ENCODE measurements at regions not wholly inside any gene's neighbourhood (a gene's known extent, or its start where the extent isn't known, plus 50 kb on each side); places are given as distances from the start of the nearest gene placed in this dataset.
"Not testable (repeated sequence)": the region's sequence is repeated elsewhere in the genome, so short reads cannot be mapped to it uniquely, and the experiment has no call there.

DNA sequence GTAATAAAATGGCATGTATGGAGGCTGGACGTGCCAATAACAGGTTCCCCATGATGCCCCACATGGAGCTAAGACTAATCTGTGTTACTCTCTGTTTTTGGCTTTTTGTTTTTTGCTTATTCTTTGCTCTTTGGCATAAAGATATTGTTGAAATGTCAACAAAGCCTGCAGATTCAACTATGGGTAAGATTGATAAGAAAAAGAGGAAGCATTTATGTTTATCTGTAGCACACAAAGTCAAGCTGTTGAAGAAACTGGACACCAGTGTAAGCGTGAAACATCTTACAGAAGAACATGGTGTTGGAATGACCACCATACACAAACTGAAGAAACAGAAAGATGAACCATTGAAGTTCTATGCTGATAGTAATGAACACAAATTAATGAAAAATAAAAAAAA is 402.7 kb downstream of the LTN1 start:
- no peaks in the 10 kb centered on the region for H3K9me3 ChIP-seq (ENCODE audit: control insufficient read depth, low read length)
- no peaks in the 10 kb centered on the region for H3K36me3 ChIP-seq (ENCODE audit: control insufficient read depth, insufficient read depth, low read length)
- no peak for DNase-seq
- no peak overlapping the region for H3K27ac ChIP-seq (ENCODE audit: insufficient read depth, low read length, poor library complexity, severe bottlenecking)
- H3K27me3 ChIP-seq (replicated peaks; ENCODE audit: control insufficient read depth, insufficient read depth, low read length, poor library complexity, severe bottlenecking) = no peaks in the 10 kb centered on the region
- H3K4me3 ChIP-seq (ENCODE audit: insufficient read depth, low read depth, low read length, poor library complexity, severe bottlenecking) = no peak overlapping the region
- H3K4me1 ChIP-seq (ENCODE audit: control insufficient read depth, insufficient read depth, low read length, poor library complexity, severe bottlenecking) = no peaks in the 10 kb centered on the region

GRCh38 chr21:28588997-28589396 is 403.7 kb downstream of the LTN1 start:
- H3K4me1 ChIP-seq (ENCODE audit: control insufficient read depth, insufficient read depth, low read length, poor library complexity, severe bottlenecking) = no peaks in the 10 kb centered on the region
- no peak for DNase-seq
- H3K36me3 ChIP-seq (ENCODE audit: control insufficient read depth, insufficient read depth, low read length) = no peaks in the 10 kb centered on the region
- H3K27me3 ChIP-seq (replicated peaks; ENCODE audit: control insufficient read depth, insufficient read depth, low read length, poor library complexity, severe bottlenecking) = no peaks in the 10 kb centered on the region
- H3K9me3 ChIP-seq (ENCODE audit: control insufficient read depth, low read length) = no peaks in the 10 kb centered on the region
- no peak overlapping the region for H3K4me3 ChIP-seq (ENCODE audit: insufficient read depth, low read depth, low read length, poor library complexity, severe bottlenecking)
- H3K27ac ChIP-seq (ENCODE audit: insufficient read depth, low read length, poor library complexity, severe bottlenecking) = no peak overlapping the region

- DNase-seq = no peak
- Histone ChIP-seq H3K27ac (ENCODE audit: insufficient read depth, low read length, poor library complexity, severe bottlenecking) (no peak overlapping the region), H3K9me3 (ENCODE audit: control insufficient read depth, low read length) (no peaks in the 10 kb centered on the region), H3K36me3 (ENCODE audit: control insufficient read depth, insufficient read depth, low read length) (no peaks in the 10 kb centered on the region), H3K4me1 (ENCODE audit: control insufficient read depth, insufficient read depth, low read length, poor library complexity, severe bottlenecking) (no peaks in the 10 kb centered on the region), H3K27me3 (replicated peaks; ENCODE audit: control insufficient read depth, insufficient read depth, low read length, poor library complexity, severe bottlenecking) (no peaks in the 10 kb centered on the region), H3K4me3 (ENCODE audit: insufficient read depth, low read depth, low read length, poor library complexity, severe bottlenecking) (no peak overlapping the region)
These were observed 404.9 kb downstream of the LTN1 start for GRCh38 chr21:28587748-28588147.

DNA sequence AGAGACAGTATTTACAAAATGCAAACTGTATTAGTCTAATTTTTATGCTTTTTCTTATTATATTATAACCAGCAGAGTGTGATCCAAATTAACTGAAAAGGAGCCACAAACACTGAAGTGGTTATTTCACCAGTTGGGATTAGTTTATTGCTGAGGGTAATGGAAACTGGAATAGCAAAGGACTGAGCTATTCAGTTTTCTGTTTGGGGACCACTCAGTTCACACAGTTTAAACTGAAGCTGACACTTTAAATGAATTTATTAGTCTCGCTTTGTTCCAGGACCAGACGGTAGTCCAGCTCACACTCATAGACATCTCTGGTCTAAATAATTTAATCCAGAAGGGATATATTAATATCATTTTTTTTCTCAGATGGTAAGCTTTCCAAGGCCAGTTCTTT is 410.7 kb downstream of the LTN1 start:
- Histone ChIP-seq H3K4me1 (ENCODE audit: control insufficient read depth, insufficient read depth, low read length, poor library complexity, severe bottlenecking) (no peaks in the 10 kb centered on the region), H3K36me3 (ENCODE audit: control insufficient read depth, insufficient read depth, low read length) (no peaks in the 10 kb centered on the region), H3K27me3 (replicated peaks; ENCODE audit: control insufficient read depth, insufficient read depth, low read length, poor library complexity, severe bottlenecking) (no peaks in the 10 kb centered on the region), H3K4me3 (ENCODE audit: insufficient read depth, low read depth, low read length, poor library complexity, severe bottlenecking) (no peak overlapping the region), H3K27ac (ENCODE audit: insufficient read depth, low read length, poor library complexity, severe bottlenecking) (no peak overlapping the region), H3K9me3 (ENCODE audit: control insufficient read depth, low read length) (no peaks in the 10 kb centered on the region)
- no peak for DNase-seq

DNA sequence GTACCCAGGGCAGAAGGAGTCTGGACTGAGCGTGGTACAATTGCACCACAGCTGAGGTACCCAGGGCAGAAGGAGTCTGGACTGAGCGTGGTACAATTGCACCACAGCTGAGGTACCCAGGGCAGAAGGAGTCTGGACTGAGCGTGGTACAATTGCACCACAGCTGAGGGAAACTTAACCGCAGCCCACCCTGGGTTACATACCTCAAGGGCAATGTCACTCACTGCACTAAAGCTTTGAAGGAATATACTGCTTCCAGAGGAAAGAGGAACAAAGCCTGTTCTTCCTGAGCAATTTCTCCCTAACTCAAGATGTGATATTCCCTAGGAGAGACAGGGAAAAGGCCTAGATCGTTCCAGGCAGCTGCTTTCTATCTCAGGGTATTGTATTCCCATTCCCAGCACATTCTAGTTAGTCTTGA is 411.4 kb downstream of the LTN1 start:
- not testable (repeated sequence) for H3K27me3 ChIP-seq (replicated peaks; ENCODE audit: control insufficient read depth, insufficient read depth, low read length, poor library complexity, severe bottlenecking); H3K9me3 ChIP-seq (ENCODE audit: control insufficient read depth, low read length); H3K36me3 ChIP-seq (ENCODE audit: control insufficient read depth, insufficient read depth, low read length); H3K4me1 ChIP-seq (ENCODE audit: control insufficient read depth, insufficient read depth, low read length, poor library complexity, severe bottlenecking); H3K27ac ChIP-seq (ENCODE audit: insufficient read depth, low read length, poor library complexity, severe bottlenecking); DNase-seq; H3K4me3 ChIP-seq (ENCODE audit: insufficient read depth, low read depth, low read length, poor library complexity, severe bottlenecking)

GRCh38 chr21:28580585-28580984 is 412.1 kb downstream of the LTN1 start:
- Histone ChIP-seq H3K9me3 (ENCODE audit: control insufficient read depth, low read length) (no peaks in the 10 kb centered on the region), H3K4me1 (ENCODE audit: control insufficient read depth, insufficient read depth, low read length, poor library complexity, severe bottlenecking) (no peaks in the 10 kb centered on the region), H3K4me3 (ENCODE audit: insufficient read depth, low read depth, low read length, poor library complexity, severe bottlenecking) (no peak overlapping the region), H3K36me3 (ENCODE audit: control insufficient read depth, insufficient read depth, low read length) (no peaks in the 10 kb centered on the region), H3K27me3 (replicated peaks; ENCODE audit: control insufficient read depth, insufficient read depth, low read length, poor library complexity, severe bottlenecking) (no peaks in the 10 kb centered on the region), H3K27ac (ENCODE audit: insufficient read depth, low read length, poor library complexity, severe bottlenecking) (no peak overlapping the region)
- DNase-seq = no peak

GRCh38 chr21:28579986-28580550 is 412.6 kb downstream of the LTN1 start:
- no peaks in the 10 kb centered on the region for H3K27me3 ChIP-seq (replicated peaks; ENCODE audit: control insufficient read depth, insufficient read depth, low read length, poor library complexity, severe bottlenecking)
- no peaks in the 10 kb centered on the region for H3K9me3 ChIP-seq (ENCODE audit: control insufficient read depth, low read length)
- H3K27ac ChIP-seq (ENCODE audit: insufficient read depth, low read length, poor library complexity, severe bottlenecking) = no peak overlapping the region
- no peak overlapping the region for H3K4me3 ChIP-seq (ENCODE audit: insufficient read depth, low read depth, low read length, poor library complexity, severe bottlenecking)
- H3K36me3 ChIP-seq (ENCODE audit: control insufficient read depth, insufficient read depth, low read length) = no peaks in the 10 kb centered on the region
- no peaks in the 10 kb centered on the region for H3K4me1 ChIP-seq (ENCODE audit: control insufficient read depth, insufficient read depth, low read length, poor library complexity, severe bottlenecking)
- DNase-seq = no peak

DNA sequence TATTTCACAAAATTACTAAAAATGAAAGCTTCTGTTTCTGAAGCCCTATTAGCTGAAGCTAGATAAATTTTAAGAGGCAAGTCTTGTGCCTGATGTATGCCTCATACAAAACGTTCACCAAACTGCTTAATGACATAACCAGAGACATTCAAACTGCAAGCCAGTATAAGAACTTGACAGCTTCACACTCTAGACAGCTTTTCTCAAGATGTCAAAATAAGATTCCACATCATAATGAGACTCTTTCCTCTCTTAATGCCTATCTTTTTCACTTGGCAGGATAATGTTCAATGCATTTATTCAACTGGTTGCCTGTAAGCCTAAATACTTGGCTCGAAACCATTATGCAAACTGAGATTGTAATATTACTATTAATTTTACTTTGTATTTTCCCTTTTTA is 424.0 kb downstream of the LTN1 start:
- Histone ChIP-seq H3K9me3 (ENCODE audit: control insufficient read depth, low read length) (no peaks in the 10 kb centered on the region), H3K27me3 (replicated peaks; ENCODE audit: control insufficient read depth, insufficient read depth, low read length, poor library complexity, severe bottlenecking) (no peaks in the 10 kb centered on the region), H3K27ac (ENCODE audit: insufficient read depth, low read length, poor library complexity, severe bottlenecking) (no peak overlapping the region), H3K4me3 (ENCODE audit: insufficient read depth, low read depth, low read length, poor library complexity, severe bottlenecking) (no peak overlapping the region), H3K36me3 (ENCODE audit: control insufficient read depth, insufficient read depth, low read length) (no peaks in the 10 kb centered on the region), H3K4me1 (ENCODE audit: control insufficient read depth, insufficient read depth, low read length, poor library complexity, severe bottlenecking) (no peaks in the 10 kb centered on the region)
- DNase-seq = no peak

DNA sequence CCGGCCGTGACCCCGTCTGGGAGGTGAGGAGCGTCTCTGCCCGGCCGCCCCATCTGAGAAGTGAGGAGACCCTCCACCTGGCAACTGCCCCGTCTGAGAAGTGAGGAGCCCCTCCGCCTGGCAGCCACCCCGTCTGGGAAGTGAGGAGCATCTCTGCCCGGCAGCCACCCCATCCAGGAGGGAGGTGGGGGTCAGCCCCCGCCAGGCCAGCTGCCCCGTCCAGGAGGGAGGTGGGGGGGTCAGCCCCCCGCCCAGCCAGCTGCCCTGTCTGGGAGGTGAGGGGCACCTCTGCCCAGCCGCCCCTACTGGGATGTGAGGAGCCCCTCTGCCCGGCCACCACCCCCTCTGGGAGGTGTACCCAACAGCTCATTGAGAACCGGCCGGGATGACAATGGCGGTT is 428.7 kb downstream of the LTN1 start:
- H3K9me3 ChIP-seq (ENCODE audit: control insufficient read depth, low read length); H3K4me1 ChIP-seq (ENCODE audit: control insufficient read depth, insufficient read depth, low read length, poor library complexity, severe bottlenecking); H3K27ac ChIP-seq (ENCODE audit: insufficient read depth, low read length, poor library complexity, severe bottlenecking); H3K4me3 ChIP-seq (ENCODE audit: insufficient read depth, low read depth, low read length, poor library complexity, severe bottlenecking); H3K27me3 ChIP-seq (replicated peaks; ENCODE audit: control insufficient read depth, insufficient read depth, low read length, poor library complexity, severe bottlenecking); H3K36me3 ChIP-seq (ENCODE audit: control insufficient read depth, insufficient read depth, low read length); DNase-seq: not testable (repeated sequence)

- H3K27ac ChIP-seq (ENCODE audit: insufficient read depth, low read length, poor library complexity, severe bottlenecking) = no peak overlapping the region
- H3K36me3 ChIP-seq (ENCODE audit: control insufficient read depth, insufficient read depth, low read length) = no peaks in the 10 kb centered on the region
- H3K9me3 ChIP-seq (ENCODE audit: control insufficient read depth, low read length) = no peaks in the 10 kb centered on the region
- no peak overlapping the region for H3K4me3 ChIP-seq (ENCODE audit: insufficient read depth, low read depth, low read length, poor library complexity, severe bottlenecking)
- no peaks in the 10 kb centered on the region for H3K27me3 ChIP-seq (replicated peaks; ENCODE audit: control insufficient read depth, insufficient read depth, low read length, poor library complexity, severe bottlenecking)
- DNase-seq = no peak
- no peaks in the 10 kb centered on the region for H3K4me1 ChIP-seq (ENCODE audit: control insufficient read depth, insufficient read depth, low read length, poor library complexity, severe bottlenecking)
These were observed 430.9 kb downstream of the LTN1 start for GRCh38 chr21:28561772-28562171.

All from effector memory CD4-positive, alpha-beta T cell (primary cell).